Left hindlimb (tissue), 1 donor: ENCODE measurements at regions not wholly inside any gene's neighbourhood (a gene's known extent, or its start where the extent isn't known, plus 50 kb on each side); places are given as distances from the start of the nearest gene placed in this dataset.
"Not testable (repeated sequence)": the region's sequence is repeated elsewhere in the genome, so short reads cannot be mapped to it uniquely, and the experiment has no call there.

Source experiments
- DNase-seq: peaks from one replicate; pipeline ENCODE4 v3.0.0-alpha.2; 2018

GRCh38 chr3:107208796-107209195, 168.4 kb upstream of the CCDC54 start:
- no peak for DNase-seq

DNA sequence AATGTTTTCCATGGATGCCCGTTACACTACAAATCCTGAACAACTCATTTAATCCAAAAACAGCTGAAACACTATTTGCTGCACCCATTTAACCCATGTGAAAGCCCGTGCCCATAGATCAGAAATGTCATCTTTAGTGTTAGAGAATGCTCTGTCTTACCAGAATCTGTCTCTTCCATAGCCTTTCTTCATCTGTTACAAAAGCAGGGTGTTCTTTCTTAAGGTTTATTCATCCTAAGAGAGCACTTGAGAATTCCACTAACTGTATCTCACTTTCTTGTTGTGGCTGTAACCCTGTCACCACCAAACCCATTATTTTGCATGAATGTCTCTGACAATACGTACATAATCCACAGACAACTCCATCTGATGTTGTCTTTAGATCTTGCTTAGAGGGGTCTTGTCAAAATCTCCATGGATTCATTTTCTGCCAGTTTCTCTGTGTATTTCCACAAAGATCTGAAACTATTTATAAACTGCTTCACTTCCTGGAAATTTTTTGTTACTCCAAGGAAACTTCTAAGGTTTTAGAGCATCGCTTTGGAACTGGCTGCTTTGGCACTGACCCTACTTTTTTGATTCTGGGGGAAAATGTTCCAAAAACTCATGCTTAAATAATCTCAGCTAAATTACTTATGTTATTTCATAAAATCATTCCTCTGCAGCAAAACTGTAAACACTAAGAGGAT, 167.8 kb upstream of the CCDC54 start:
- DNase-seq = no peak

DNA sequence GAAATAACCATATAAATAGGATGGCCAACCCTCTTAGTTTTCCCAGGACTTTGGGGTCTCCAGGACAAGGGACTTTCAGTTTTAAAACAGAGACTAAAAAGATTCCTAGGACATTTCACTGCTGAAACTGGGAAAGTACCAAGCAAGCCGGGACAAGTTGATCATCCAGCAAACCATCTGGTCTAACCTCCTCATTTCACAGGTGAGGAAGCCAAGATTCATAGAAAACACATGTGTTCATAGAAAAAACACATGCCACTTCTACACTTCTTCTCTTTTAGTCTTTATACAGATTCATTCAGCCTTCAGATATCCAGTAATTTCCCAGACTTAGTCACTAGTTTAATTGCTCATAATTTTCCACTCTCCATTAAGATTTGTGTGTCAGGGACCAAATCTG, 165.6 kb upstream of the CCDC54 start:
- no peak for DNase-seq

DNA sequence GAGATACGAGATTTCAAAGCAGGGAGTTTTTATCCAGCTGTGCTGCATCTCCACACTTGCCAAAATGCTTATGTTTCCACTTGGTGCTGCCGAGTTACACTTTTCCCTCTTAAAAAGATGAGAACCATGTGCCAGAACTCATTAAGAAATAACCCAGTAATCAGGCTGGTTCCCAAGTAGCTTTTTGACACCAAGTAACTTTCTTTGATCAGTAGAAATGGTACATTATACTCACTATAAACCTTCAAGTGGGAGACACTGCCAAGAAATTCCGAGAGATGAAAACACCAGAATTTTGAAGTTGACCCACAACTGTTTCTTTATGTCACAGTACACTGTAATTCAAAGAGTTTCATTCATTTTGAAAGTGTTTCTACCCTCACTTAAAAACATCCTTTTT, 164.6 kb upstream of the CCDC54 start:
- no peak for DNase-seq

GRCh38 chr3:107213044-107213669, 164.1 kb upstream of the CCDC54 start:
- DNase-seq = no peak

GRCh38 chr3:107216229-107216628, 161.0 kb upstream of the CCDC54 start:
- DNase-seq = no peak

DNA sequence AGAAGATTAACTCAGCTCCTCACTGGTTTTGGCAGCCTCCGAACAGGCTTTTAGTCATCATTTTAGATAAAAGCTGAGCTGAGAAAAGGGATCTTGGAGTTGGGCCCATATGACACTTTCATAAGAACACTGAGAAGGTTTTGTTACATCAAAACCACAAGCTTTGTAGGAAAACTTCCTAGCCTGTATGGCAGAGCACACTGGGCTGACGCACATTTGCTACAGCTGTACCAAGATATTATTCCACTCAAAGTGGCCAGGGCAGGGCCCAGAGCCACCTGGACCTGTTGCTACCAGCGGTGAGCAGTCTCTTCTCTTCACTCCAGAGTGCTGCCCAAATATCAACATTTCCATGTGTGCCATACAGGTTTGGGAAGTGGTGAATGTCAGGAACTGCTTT, 160.5 kb upstream of the CCDC54 start:
- no peak for DNase-seq

GRCh38 chr3:107217172-107217571, 160.1 kb upstream of the CCDC54 start:
- DNase-seq = no peak

GRCh38 chr3:107218864-107219269, 158.4 kb upstream of the CCDC54 start:
- DNase-seq = no peak

- DNase-seq = no peak
These were observed 156.7 kb upstream of the CCDC54 start for GRCh38 chr3:107220538-107220937.

GRCh38 chr3:107221856-107222255, 155.4 kb upstream of the CCDC54 start:
- no peak for DNase-seq

DNA sequence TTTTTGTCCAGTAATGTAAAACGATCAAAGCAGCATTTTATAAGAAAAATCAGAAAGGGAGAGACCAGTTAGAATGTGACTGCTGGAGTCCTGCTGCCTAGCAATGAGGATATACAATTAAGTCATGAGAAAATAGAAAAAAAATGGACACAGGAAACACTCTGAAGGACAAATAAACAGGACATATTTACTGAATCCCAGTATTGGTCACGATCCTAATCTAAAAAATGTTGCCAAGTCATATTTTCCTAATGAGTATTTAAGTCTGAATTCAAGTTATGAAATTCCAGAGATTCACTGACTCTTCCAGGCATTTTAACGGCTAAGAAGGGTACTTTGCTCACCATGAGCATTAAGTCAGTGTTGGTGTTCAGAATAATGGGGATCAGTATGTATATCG, 154.3 kb upstream of the CCDC54 start:
- DNase-seq = no peak

DNA sequence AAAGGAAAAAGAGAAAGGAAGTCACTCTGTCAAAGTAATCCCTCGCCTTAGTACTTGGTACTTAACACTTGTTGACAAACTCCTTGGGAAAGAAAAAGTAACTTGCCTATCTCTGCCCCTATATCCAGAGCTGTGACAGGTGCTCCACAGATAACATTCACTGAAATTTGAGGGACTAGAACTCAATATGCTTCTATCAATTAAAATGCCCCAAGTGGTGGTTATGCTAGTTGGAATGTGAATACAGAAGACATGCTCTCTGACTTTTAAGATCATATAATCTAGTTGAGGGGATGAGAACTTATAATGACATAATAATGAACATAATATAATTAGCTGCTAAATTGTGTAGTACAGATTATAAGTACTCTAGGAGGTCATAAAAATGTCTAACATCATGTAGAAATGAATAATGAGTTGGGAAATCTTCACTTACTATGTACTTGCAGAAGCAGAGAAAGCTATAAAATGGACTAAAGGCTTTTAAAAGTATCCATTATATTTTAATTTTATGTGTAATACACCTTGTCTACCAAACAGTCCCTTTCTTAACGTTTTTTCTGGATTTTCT, 153.1 kb upstream of the CCDC54 start:
- DNase-seq = no peak

DNA sequence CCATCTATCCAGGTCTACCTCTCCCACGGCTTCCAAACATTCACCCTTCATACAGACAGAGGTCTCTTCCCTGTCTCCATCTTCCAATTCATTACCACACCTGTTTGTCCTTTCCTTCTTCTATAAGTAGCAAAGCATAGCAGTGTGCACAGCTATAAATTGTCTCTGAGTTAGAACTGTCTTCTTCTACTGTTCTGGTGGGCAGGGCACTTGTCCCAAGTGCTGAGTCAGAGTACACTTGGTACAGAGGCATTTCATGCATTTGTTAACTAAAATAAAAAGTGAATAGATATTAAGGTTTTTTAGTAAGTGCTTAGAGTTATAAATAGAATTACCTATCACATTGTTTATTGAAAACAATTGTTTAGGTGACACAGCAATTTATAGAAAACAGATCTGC, 150.1 kb upstream of the CCDC54 start:
- DNase-seq = no peak

DNA sequence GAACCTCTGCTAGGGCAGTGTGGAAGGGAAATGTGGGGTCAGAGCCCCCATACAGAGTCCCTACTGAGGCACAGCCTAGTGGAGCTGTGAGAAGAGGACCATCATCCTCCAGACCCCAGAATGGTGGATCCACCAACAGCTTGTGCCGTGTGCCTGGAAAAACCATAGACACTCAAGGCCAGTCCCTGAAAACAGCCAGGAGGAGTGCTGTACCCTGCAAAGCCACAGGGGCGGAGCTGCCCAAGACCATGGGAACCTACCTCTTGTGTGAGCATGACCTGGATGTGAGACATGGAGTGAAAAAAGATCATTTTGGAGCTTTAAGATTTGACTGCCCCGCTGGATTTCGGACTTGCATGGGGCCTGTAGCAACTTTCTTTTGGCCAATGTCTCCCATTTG, 143.4 kb upstream of the CCDC54 start:
- not testable (repeated sequence) for DNase-seq

DNA sequence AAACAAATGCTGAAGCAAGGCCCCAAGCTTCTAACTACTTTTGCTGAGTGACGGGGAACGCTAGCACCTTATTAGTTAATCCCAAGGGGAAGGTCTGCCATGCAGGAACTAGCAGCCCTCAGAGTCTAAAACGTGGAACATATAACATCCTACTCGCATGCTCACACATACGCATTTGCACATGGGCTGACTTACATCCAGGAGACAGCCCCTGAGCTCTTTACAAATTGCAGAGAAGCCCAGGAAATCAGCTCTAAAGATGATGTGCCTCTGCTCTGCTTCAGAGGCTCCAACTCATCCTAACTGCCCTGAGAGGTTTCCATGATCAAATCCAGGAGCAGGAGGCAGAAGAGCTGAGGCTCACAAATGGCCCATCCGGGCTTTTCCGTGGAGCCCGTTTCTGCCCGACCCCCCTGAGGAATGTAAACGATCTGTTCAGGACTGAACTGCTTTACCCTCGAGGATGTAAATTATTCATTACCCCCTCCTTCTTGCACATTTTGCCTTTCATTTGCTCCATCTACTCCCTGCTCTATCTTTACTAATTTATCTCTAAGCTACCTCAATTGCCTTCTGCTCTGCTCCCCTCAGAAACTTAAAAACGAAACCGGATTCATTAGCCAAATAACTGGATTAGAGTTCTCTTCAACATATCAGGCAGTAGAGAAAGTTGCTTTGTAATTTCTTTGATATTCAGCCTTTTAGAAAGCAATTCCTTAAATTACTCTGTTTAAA, 141.9 kb upstream of the CCDC54 start:
- peak; percentile 33 for DNase-seq

DNA sequence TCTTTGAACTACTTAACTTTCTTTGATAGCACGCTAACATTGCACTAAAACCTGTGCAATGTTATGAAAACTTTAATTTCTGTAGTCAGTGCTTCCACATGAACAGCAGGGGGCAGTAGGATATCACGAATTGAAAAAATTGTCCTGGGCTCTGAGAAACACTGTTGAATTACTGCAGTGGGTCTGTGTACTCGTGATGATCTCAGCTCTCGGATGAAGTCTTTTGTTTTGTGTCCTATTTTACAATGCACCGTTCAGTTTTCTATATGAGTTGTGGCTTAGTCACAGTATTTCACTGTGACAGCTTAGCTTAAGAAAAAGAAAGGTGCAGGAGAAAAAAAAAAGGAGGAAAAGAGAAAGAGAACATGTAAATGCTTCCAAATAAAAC, 141.3 kb upstream of the CCDC54 start:
- peak; percentile 63 for DNase-seq

- no peak for DNase-seq
These were observed 140.4 kb upstream of the CCDC54 start for GRCh38 chr3:107236655-107237337.

DNA sequence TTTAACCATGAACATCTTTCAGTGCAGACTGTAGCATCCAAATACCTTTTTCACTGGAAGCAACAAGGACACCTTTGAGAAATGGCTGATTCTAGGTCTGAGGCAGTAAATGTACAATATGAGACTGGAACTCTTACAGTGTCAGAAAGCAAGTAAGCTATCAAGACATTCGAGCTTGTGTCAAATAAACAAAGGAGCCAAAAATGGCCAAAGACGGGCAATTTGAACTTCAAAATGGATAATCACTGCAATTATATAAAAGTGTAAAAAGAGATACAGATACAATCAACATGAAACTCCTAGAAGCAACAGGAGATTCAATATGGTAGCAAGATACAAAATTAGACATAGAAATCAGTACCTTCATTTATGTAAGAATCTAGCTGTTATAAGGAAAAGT, 138.5 kb upstream of the CCDC54 start:
- DNase-seq = no peak

- DNase-seq = no peak
These were observed 137.5 kb upstream of the CCDC54 start for GRCh38 chr3:107239703-107240102.

DNA sequence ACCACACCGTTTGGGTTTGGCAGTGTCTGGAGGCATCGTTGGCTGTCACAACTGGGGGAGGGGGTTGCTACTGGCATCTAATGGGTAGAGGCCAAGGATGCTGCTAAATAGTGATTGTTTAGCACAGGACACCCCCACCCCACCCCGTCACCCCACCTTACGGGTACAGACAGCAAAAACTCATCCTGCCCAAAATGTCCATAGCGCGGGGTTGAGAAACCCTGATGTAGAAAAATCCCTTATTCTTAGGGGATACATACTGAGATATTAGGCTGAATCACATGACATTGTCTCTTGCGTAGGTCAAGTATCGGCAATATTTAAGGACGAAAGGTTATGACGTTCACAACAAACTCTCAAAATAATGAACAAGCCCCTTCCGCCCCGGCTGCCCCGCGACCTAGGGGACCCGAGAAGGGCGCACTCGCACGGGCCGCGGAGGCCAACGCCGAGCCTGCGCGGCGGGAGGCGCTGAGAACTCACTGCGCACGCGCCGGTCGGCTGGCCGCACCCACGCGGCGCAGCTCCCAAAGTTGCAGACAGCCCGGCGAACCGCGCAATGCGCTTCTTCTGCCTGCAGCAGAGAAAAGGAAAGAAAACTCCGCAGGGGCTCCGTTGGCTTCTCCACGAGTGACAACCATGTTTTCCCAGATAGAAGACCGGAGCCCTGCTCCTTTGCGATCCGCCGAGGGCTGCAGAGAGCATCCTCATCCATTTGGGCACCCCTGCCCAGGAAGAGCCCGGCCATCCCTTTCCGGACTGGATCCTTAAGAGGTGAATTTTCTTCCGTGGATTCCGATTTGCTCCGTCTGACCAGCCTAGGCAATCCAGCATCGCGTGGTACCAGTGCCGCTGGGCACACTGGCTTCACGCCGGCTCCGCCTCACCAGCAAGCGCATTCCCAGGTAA, 136.8 kb upstream of the CCDC54 start:
- DNase-seq = peak; percentile 86

DNA sequence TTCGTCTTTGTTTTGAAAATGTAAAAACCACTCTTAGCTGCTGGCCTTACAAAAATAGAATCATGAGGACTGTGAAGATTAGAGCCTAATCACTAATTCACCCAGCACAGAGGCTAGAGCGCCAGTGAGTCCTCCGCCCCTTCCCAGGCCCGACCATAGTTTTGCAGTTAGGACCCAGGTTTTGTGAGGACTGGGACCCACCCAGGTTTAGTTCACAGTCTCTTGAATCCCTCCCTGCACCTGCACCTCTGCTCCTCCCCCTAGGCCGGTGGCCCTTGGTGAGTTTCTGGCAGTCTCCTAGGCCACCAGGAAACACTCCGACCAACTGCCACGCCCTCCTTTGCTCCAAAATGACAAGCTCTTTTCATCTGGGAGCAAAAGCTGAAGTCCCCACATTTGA, 136.0 kb upstream of the CCDC54 start:
- peak; percentile 46 for DNase-seq
